ENCODE measurements at regions not wholly inside any gene's neighbourhood (a gene's known extent, or its start where the extent isn't known, plus 50 kb on each side); places are given as distances from the start of the nearest gene placed in this dataset.
"Not testable (repeated sequence)": the region's sequence is repeated elsewhere in the genome, so short reads cannot be mapped to it uniquely, and the experiment has no call there.

DNA sequence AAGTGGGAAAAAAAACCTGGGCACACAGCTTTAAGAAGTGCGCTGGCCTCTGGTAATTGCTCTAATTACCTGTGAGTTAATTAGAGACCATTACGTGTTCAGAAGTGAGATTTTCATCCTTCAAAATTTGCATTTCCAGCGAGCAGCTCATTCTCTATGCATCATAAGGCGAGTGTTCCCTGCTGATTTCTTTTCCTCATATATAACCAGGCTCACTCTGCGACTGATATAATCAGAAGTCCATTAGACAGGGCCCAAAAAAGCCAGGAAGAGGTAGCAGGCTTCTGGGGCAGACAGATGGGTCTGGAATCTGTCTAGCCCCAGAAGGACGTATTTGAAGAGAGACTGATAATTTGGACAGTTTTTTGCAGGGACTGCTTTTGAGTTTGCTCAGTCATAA is 158.7 kb downstream of the MTHFS start:
- Histone ChIP-seq H3K4me2 (ENCODE audit: low read length) (no peak overlapping the region), H3K9me3 (ENCODE audit: control insufficient read depth, low read length) (no peaks in the 10 kb centered on the region), H3K79me2 (no peaks in the 10 kb centered on the region), H2AFZ (no peak overlapping the region), H3K9ac (no peak overlapping the region), H3K4me3 (ENCODE audit: low read depth, low read length) (no peak overlapping the region), H3K4me1 (no peaks in the 10 kb centered on the region), H3K27ac (no peak overlapping the region), H3K36me3 (ENCODE audit: control insufficient read depth, insufficient read depth, low read length) (no peaks in the 10 kb centered on the region), H3K27me3 (ENCODE audit: control insufficient read depth, insufficient read depth, low read length) (no peaks in the 10 kb centered on the region)
- no peak for TF ChIP-seq CTCF (IDR thresholded peaks at IDR 0.05)

- Histone ChIP-seq H3K79me2 (no peaks in the 10 kb centered on the region), H2AFZ (no peak overlapping the region), H3K9ac (no peak overlapping the region), H3K4me1 (no peaks in the 10 kb centered on the region), H3K27me3 (ENCODE audit: control insufficient read depth, insufficient read depth, low read length) (no peaks in the 10 kb centered on the region), H3K36me3 (ENCODE audit: control insufficient read depth, insufficient read depth, low read length) (no peaks in the 10 kb centered on the region), H3K4me2 (ENCODE audit: low read length) (no peak overlapping the region), H3K27ac (no peak overlapping the region), H3K9me3 (ENCODE audit: control insufficient read depth, low read length) (no peaks in the 10 kb centered on the region), H3K4me3 (ENCODE audit: low read depth, low read length) (no peak overlapping the region)
- TF ChIP-seq CTCF (IDR thresholded peaks at IDR 0.05), result no peak
These were observed 156.3 kb downstream of the MTHFS start for GRCh38 chr15:79740561-79740960.

DNA sequence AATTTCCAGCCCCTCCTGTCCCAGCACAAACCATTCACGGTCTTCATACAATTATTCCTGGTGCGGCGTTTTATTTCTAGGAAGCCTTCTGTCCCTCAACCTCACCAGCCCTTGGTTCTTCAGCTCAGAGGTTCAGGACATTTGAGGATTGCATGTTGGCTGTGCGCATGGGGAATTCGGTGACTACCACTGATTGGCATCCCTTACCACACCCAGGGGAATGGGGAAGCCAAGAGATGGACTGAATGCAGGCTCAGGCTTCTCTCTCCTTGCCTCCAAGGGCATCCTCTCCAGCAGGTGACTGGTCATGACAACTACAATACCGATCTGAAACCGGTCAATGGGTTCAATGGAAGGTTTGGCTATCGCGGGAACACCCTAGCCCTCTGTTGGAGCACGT is 153.8 kb downstream of the MTHFS start:
- no peaks in the 10 kb centered on the region for H3K36me3 ChIP-seq (ENCODE audit: control insufficient read depth, insufficient read depth, low read length)
- H3K27ac ChIP-seq, result no peak overlapping the region
- no peak overlapping the region for H3K9ac ChIP-seq
- H3K4me3 ChIP-seq (ENCODE audit: low read depth, low read length), result no peak overlapping the region
- TF ChIP-seq CTCF (IDR thresholded peaks at IDR 0.05), result no peak
- no peaks in the 10 kb centered on the region for H3K27me3 ChIP-seq (ENCODE audit: control insufficient read depth, insufficient read depth, low read length)
- H3K9me3 ChIP-seq (ENCODE audit: control insufficient read depth, low read length), result no peaks in the 10 kb centered on the region
- H2AFZ ChIP-seq, result no peak overlapping the region
- no peaks in the 10 kb centered on the region for H3K79me2 ChIP-seq
- no peaks in the 10 kb centered on the region for H3K4me1 ChIP-seq
- H3K4me2 ChIP-seq (ENCODE audit: low read length), result no peak overlapping the region

DNA sequence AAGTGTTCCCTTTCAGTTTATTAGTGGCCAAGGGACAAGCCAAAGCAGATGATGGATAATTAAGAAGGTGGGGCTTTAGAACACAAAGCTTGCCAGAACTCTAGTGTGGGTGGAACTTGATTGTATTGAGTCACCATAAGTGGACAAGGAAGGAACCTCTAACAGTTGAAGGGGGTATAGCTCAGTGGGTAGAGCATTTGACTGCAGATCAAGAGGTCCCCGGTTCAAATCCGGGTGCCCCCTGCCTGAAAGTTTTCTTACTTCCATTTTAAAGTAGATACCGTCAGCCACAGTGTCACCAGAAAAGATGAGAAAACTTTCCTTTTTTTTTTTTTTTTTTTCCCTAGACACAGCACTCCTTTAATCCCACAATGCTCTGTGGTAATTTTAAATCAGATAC is 152.3 kb downstream of the MTHFS start:
- not testable (repeated sequence) for H2AFZ ChIP-seq; H3K9me3 ChIP-seq (ENCODE audit: control insufficient read depth, low read length); H3K9ac ChIP-seq; H3K4me3 ChIP-seq (ENCODE audit: low read depth, low read length); H3K36me3 ChIP-seq (ENCODE audit: control insufficient read depth, insufficient read depth, low read length); H3K4me1 ChIP-seq; H3K27me3 ChIP-seq (ENCODE audit: control insufficient read depth, insufficient read depth, low read length); H3K79me2 ChIP-seq; H3K27ac ChIP-seq; H3K4me2 ChIP-seq (ENCODE audit: low read length)

GRCh38 chr15:79756365-79756764 is 140.4 kb downstream of the MTHFS start:
- Histone ChIP-seq H3K79me2 (no peaks in the 10 kb centered on the region), H3K9me3 (ENCODE audit: control insufficient read depth, low read length) (no peaks in the 10 kb centered on the region), H3K4me2 (ENCODE audit: low read length) (no peak overlapping the region), H3K27me3 (ENCODE audit: control insufficient read depth, insufficient read depth, low read length) (no peaks in the 10 kb centered on the region), H3K4me1 (no peaks in the 10 kb centered on the region), H3K36me3 (ENCODE audit: control insufficient read depth, insufficient read depth, low read length) (no peaks in the 10 kb centered on the region), H3K27ac (no peak overlapping the region), H3K9ac (no peak overlapping the region), H2AFZ (no peak overlapping the region), H3K4me3 (ENCODE audit: low read depth, low read length) (no peak overlapping the region)
- no peak for TF ChIP-seq CTCF (IDR thresholded peaks at IDR 0.05)

Measured in parathyroid adenoma (tissue), 2 donors.